Psoas muscle (tissue), 7 donors: ENCODE measurements at regions not wholly inside any gene's neighbourhood (a gene's known extent, or its start where the extent isn't known, plus 50 kb on each side); places are given as distances from the start of the nearest gene placed in this dataset.

Source experiments
- ATAC-seq, 4 donors: fragments of 200-7000 bp; cut with Tn5 transposase; one replicate each; pipeline ENCODE4 v1.9.1; 2020; ENCODE audit warnings: moderate library complexity in 3 of 4, mild to moderate bottlenecking in 2 of 4
- DNase-seq, 2 donors: peaks; one replicate each; pipeline ENCODE4 v3.0.0-alpha.2; 2020
- H3K27ac ChIP-seq: fragments of 200-600 bp; one replicate; pipeline ENCODE4 v1.8.0; 2022
- H3K27me3 ChIP-seq, 3 donors: fragments of 200-600 bp in 1 of 3; one replicate each; pipeline versions ENCODE4 v1.6.1 to v1.8.0; 2013 to 2022; ENCODE audit warnings: low read length in 2 of 3, mild to moderate bottlenecking in 2 of 3, moderate library complexity in 1 of 3; ENCODE audit not compliant: insufficient read depth in 3 of 3
- H3K36me3 ChIP-seq, 2 donors: fragments of 200-600 bp in 1 of 2; one replicate each; pipeline versions ENCODE4 v1.6.1 to v1.8.0; 2013 to 2022; ENCODE audit warnings: low read depth in 1 of 2, mild to moderate bottlenecking in 1 of 2, moderate library complexity in 1 of 2; ENCODE audit not compliant: insufficient read depth in 1 of 2
- H3K4me1 ChIP-seq: fragments of 200-600 bp; one replicate; pipeline ENCODE4 v1.8.0; 2022
- H3K4me3 ChIP-seq: fragments of 200-600 bp; one replicate; pipeline ENCODE4 v1.8.0; 2022; ENCODE audit warnings: mild to moderate bottlenecking
- H3K9me3 ChIP-seq: fragments of 200-600 bp; one replicate; pipeline ENCODE4 v1.8.0; 2022
- CTCF ChIP-seq: fragments of 200-600 bp; IDR thresholded peaks from one replicate; pipeline ENCODE4 v1.8.0; 2022; ENCODE audit warnings: antibody characterized with exemption
- WGBS, 3 donors: extraction: QIAGEN DNeasy Blood & Tissue Kit; methylation state at CpG; one replicate each; pipeline versions ENCODE4 v1.1.6 to v1.1.7; 2013; 5-methylcytosine and 5-hydroxymethylcytosine counted together
- intact Hi-C, 2 donors: fragments of 100-400 bp; cut with DNase I; formaldehyde crosslinking; loops; one replicate each; pipeline versions ENCODE4 v1.11.0 to v1.14.2; 2022
- donor health status: healthy with polysubstance abuse.
- donor health status: DM: no; HTN: no; CAD: no; lungs with moderate emphysema.
- donor health status: Bipolar disorder and iron deficiency.
- donor health status: healthy.
- donor health status: DM: yes; HTN: yes; CAD: no.
- donor health status: DM: no; HTN: no; CAD: no.
- donor health status: DM: yes; HTN: yes; CAD: no.

- no peak for TF ChIP-seq CTCF
- intact Hi-C loops, result no loop called here
- Histone ChIP-seq H3K9me3 (peaks cover 5% of the 10 kb centered on the region), H3K4me3 (no peak overlapping the region), H3K4me1 (no peaks in the 10 kb centered on the region), H3K27me3 (no peaks in the 10 kb centered on the region), H3K27ac (no peak overlapping the region), H3K36me3 (no peaks in the 10 kb centered on the region)
- ATAC-seq (no peak), DNase-seq (no peak)
- 89 to 100% (median 89%) methylated on average over 1 of the region's 1 CpG for WGBS, 3 donors
Observed at GRCh38 chrX:113429011-113429410, 588.4 kb upstream of the AMOT start.

- no peak overlapping the region for H3K4me3 ChIP-seq
- DNase-seq (no peak), ATAC-seq (no peak)
- TF ChIP-seq CTCF, result no peak
- 73 to 88% (median 87%) methylated on average over 4 of the region's 4 CpGs for WGBS, 3 donors
- H3K27me3 ChIP-seq, result no peaks in the 10 kb centered on the region
- intact Hi-C loops, result no loop called here
- no peaks in the 10 kb centered on the region for H3K9me3 ChIP-seq
- H3K4me1 ChIP-seq, result no peaks in the 10 kb centered on the region
- H3K27ac ChIP-seq, result no peak overlapping the region
- H3K36me3 ChIP-seq, result no peaks in the 10 kb centered on the region
Observed at GRCh38 chrX:113422323-113422722, 581.7 kb upstream of the AMOT start.

- no peak overlapping the region for H3K27ac ChIP-seq
Observed at GRCh38 chrX:113421432-113421831, 580.8 kb upstream of the AMOT start.

GRCh38 chrX:113412106-113412505 is 571.5 kb upstream of the AMOT start:
- no peak overlapping the region for H3K4me3 ChIP-seq
- no peaks in the 10 kb centered on the region for H3K36me3 ChIP-seq
- WGBS, 3 donors, result 50 to 76% (median 58%) methylated on average over 1 of the region's 1 CpG
- H3K4me1 ChIP-seq, result no peaks in the 10 kb centered on the region
- ATAC-seq (no peak), DNase-seq (no peak)
- H3K27ac ChIP-seq, result no peak overlapping the region
- TF ChIP-seq CTCF, result no peak
- H3K27me3 ChIP-seq, result peaks cover 0 to 11% (median 0%) of the 10 kb centered on the region in 3 donors
- H3K9me3 ChIP-seq, result no peaks in the 10 kb centered on the region
- intact Hi-C loops, result no loop called here

More at GRCh38 chrX:113421432-113421831, 580.8 kb upstream of the AMOT start:
- Histone ChIP-seq H3K36me3 (no peaks in the 10 kb centered on the region), H3K27me3 (peaks cover 0 to 8% (median 0%) of the 10 kb centered on the region in 3 donors), H3K9me3 (no peaks in the 10 kb centered on the region), H3K4me1 (no peaks in the 10 kb centered on the region), H3K4me3 (no peak overlapping the region)
- TF ChIP-seq CTCF, result no peak
- ATAC-seq (no peak), DNase-seq (no peak)
- intact Hi-C loops, result no loop called here
- WGBS, 3 donors, result 74 to 93% (median 78%) methylated on average over 1 of the region's 1 CpG

GRCh38 chrX:113408843-113409242 is 568.2 kb upstream of the AMOT start:
- H3K36me3 ChIP-seq, result no peaks in the 10 kb centered on the region
- H3K27me3 ChIP-seq, result peaks cover 0 to 1% (median 0%) of the 10 kb centered on the region in 3 donors
- no peak for TF ChIP-seq CTCF
- ATAC-seq (no peak), DNase-seq (no peak)
- WGBS, 3 donors, result 86 to 91% (median 90%) methylated on average over 3 of the region's 3 CpGs
- H3K9me3 ChIP-seq, result no peaks in the 10 kb centered on the region
- no peak overlapping the region for H3K27ac ChIP-seq
- H3K4me3 ChIP-seq, result no peak overlapping the region
- intact Hi-C loops, result no loop called here
- no peaks in the 10 kb centered on the region for H3K4me1 ChIP-seq
